ENCODE measurements at regions not wholly inside any gene's neighbourhood (a gene's known extent, or its start where the extent isn't known, plus 50 kb on each side); places are given as distances from the start of the nearest gene placed in this dataset.

DNA sequence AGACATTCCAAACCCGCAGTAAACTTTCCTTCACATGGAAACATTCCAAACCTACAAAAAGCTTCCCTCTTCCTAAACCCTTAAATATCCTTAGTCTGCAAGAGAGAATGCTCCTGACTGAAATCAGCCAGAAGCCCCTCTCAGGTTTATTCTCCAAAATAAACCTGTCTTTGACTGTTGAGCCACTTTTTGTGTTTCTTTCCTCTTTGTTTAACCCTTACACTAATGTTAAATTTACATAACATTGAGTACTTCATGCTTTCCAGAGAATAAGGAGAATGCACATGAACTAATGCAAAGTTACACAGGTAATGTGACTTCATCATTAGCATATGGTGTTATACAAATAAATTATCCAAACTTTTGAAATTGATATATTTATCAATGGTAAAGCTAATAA lies 262.6 kb upstream of the PRKCQ start:
- Histone ChIP-seq H2AFZ (ENCODE audit: low read length) (no peak overlapping the region), H3K9ac (ENCODE audit: low read length) (no peak overlapping the region), H3K27me3 (ENCODE audit: low read length) (no peaks in the 10 kb centered on the region), H4K20me1 (ENCODE audit: low read length) (no peaks in the 10 kb centered on the region), H3K4me2 (ENCODE audit: low read length) (no peak overlapping the region), H3K36me3 (ENCODE audit: low read depth, low read length) (no peaks in the 10 kb centered on the region), H3K79me2 (ENCODE audit: low read length) (no peaks in the 10 kb centered on the region), H3K4me3 (ENCODE audit: low read length) (no peak overlapping the region), H3K9me3 (ENCODE audit: low read length) (no peaks in the 10 kb centered on the region), H3K27ac (ENCODE audit: low read length) (no peak overlapping the region), H3K9me2 (replicated peaks; ENCODE audit: low read length) (no peaks in the 10 kb centered on the region), H3K4me1 (ENCODE audit: insufficient read depth, low read length) (no peaks in the 10 kb centered on the region), H3F3A (ENCODE audit: low read length, unreplicated experiment) (no peaks in the 10 kb centered on the region)
- intact Hi-C loops (cut with micrococcal nuclease), result no loop called here
- TF ChIP-seq EZH2phosphoT487 (IDR thresholded peaks at IDR 0.05; ENCODE audit: borderline replicate concordance, low read length), result no peak
- no peak for TF ChIP-seq EZH2 (IDR thresholded peaks at IDR 0.05; ENCODE audit: low read length, unreplicated experiment)
- TF ChIP-seq, protein P1, sequence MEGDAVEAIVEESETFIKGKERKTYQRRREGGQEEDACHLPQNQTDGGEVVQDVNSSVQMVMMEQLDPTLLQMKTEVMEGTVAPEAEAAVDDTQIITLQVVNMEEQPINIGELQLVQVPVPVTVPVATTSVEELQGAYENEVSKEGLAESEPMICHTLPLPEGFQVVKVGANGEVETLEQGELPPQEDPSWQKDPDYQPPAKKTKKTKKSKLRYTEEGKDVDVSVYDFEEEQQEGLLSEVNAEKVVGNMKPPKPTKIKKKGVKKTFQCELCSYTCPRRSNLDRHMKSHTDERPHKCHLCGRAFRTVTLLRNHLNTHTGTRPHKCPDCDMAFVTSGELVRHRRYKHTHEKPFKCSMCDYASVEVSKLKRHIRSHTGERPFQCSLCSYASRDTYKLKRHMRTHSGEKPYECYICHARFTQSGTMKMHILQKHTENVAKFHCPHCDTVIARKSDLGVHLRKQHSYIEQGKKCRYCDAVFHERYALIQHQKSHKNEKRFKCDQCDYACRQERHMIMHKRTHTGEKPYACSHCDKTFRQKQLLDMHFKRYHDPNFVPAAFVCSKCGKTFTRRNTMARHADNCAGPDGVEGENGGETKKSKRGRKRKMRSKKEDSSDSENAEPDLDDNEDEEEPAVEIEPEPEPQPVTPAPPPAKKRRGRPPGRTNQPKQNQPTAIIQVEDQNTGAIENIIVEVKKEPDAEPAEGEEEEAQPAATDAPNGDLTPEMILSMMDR (conservative IDR thresholded peaks at IDR 0.05; ENCODE audit: low read depth, low read length), result no peak
- CTCF ChIA-PET, result no interaction called here
- BruUV-seq (replicated peaks), result no TSS peak
- POLR2A ChIA-PET (ENCODE audit: unreplicated experiment), result no interaction called here
- ATAC-seq (no peak), DNase-seq (no peak)

- no peaks in the 10 kb centered on the region for H3K4me1 ChIP-seq (ENCODE audit: insufficient read depth, low read length)
- H4K20me1 ChIP-seq (ENCODE audit: low read length), result no peaks in the 10 kb centered on the region
- intact Hi-C loops (cut with micrococcal nuclease), result no loop called here
- H3K4me2 ChIP-seq (ENCODE audit: low read length), result no peak overlapping the region
- H3K4me3 ChIP-seq (ENCODE audit: low read length), result no peak overlapping the region
- H3K9me3 ChIP-seq (ENCODE audit: low read length), result no peaks in the 10 kb centered on the region
- H3K79me2 ChIP-seq (ENCODE audit: low read length), result no peaks in the 10 kb centered on the region
- ATAC-seq (no peak), DNase-seq (no peak)
- CTCF ChIA-PET, result no interaction called here
- no peaks in the 10 kb centered on the region for H3K27me3 ChIP-seq (ENCODE audit: low read length)
- POLR2A ChIA-PET (ENCODE audit: unreplicated experiment), result no interaction called here
- H2AFZ ChIP-seq (ENCODE audit: low read length), result no peak overlapping the region
- BruUV-seq (replicated peaks), result no TSS peak
- no peaks in the 10 kb centered on the region for H3K9me2 ChIP-seq (replicated peaks; ENCODE audit: low read length)
- no peak overlapping the region for H3K9ac ChIP-seq (ENCODE audit: low read length)
- H3K36me3 ChIP-seq (ENCODE audit: low read depth, low read length), result no peaks in the 10 kb centered on the region
- H3K27ac ChIP-seq (ENCODE audit: low read length), result no peak overlapping the region
- H3F3A ChIP-seq (ENCODE audit: low read length, unreplicated experiment), result no peaks in the 10 kb centered on the region
- TF ChIP-seq, protein P1 (conservative IDR thresholded peaks at IDR 0.05; ENCODE audit: low read depth, low read length), result no peak
- TF ChIP-seq EZH2phosphoT487 (IDR thresholded peaks at IDR 0.05; ENCODE audit: borderline replicate concordance, low read length) (no peak), EZH2 (IDR thresholded peaks at IDR 0.05; ENCODE audit: low read length, unreplicated experiment) (no peak)
Measured at GRCh38 chr10:6841761-6842160, 261.7 kb upstream of the PRKCQ start.

DNA sequence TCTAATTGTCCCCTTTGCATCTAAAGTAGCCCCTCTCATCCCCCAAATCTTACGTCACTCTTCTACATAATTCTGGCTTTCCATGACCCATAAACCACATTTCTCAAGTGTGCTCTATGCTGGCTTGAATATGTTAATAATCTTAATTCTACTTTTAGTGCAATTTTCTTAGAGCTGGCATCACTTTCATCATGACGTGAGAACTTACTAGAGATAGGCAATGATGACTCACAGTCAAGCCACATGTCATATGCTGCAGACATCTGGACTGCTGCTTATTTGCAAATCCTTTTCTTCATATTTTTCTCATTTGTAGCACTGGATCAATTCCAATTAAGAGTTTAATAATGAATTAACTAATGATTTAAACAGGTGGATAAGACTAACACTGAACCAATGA lies 260.7 kb upstream of the PRKCQ start:
- Histone ChIP-seq H3K4me1 (ENCODE audit: insufficient read depth, low read length) (no peaks in the 10 kb centered on the region), H3K27ac (ENCODE audit: low read length) (no peak overlapping the region), H3K9me3 (ENCODE audit: low read length) (no peaks in the 10 kb centered on the region), H3K4me2 (ENCODE audit: low read length) (no peak overlapping the region), H4K20me1 (ENCODE audit: low read length) (no peaks in the 10 kb centered on the region), H3K79me2 (ENCODE audit: low read length) (no peaks in the 10 kb centered on the region), H3K27me3 (ENCODE audit: low read length) (no peaks in the 10 kb centered on the region), H3F3A (ENCODE audit: low read length, unreplicated experiment) (no peaks in the 10 kb centered on the region), H2AFZ (ENCODE audit: low read length) (no peak overlapping the region), H3K9ac (ENCODE audit: low read length) (no peak overlapping the region), H3K4me3 (ENCODE audit: low read length) (no peak overlapping the region), H3K9me2 (replicated peaks; ENCODE audit: low read length) (no peaks in the 10 kb centered on the region), H3K36me3 (ENCODE audit: low read depth, low read length) (no peaks in the 10 kb centered on the region)
- TF ChIP-seq EZH2phosphoT487 (IDR thresholded peaks at IDR 0.05; ENCODE audit: borderline replicate concordance, low read length) (no peak), EZH2 (IDR thresholded peaks at IDR 0.05; ENCODE audit: low read length, unreplicated experiment) (no peak)
- TF ChIP-seq, protein P1 (conservative IDR thresholded peaks at IDR 0.05; ENCODE audit: low read depth, low read length), result no peak
- ATAC-seq, result no peak
- ChIA-PET CTCF (no interaction called here), POLR2A (ENCODE audit: unreplicated experiment) (no interaction called here)
- BruUV-seq (replicated peaks), result no TSS peak
- no peak for DNase-seq
- intact Hi-C loops (cut with micrococcal nuclease), result no loop called here
